ENCODE measurements at regions not wholly inside any gene's neighbourhood (a gene's known extent, or its start where the extent isn't known, plus 50 kb on each side); places are given as distances from the start of the nearest gene placed in this dataset.

GRCh38 chr2:208548700-208549099 lies 142.1 kb downstream of the PTH2R start:
- TF ChIP-seq POLR2A (IDR thresholded peaks at IDR 0.05): no peak
- no peak for TF ChIP-seq CTCF (IDR thresholded peaks at IDR 0.05)
